ENCODE measurements at regions not wholly inside any gene's neighbourhood (a gene's known extent, or its start where the extent isn't known, plus 50 kb on each side); places are given as distances from the start of the nearest gene placed in this dataset.

GRCh38 chr4:64822405-64822804, 413.2 kb upstream of the TECRL start:
- TF ChIP-seq CEBPB (IDR thresholded peaks at IDR 0.05; ENCODE audit: low read depth) (no peak), CBX3 (IDR thresholded peaks at IDR 0.05; ENCODE audit: low read depth) (no peak), FOSL1 (IDR thresholded peaks at IDR 0.05; ENCODE audit: low read depth) (no peak), SRF (IDR thresholded peaks at IDR 0.05; ENCODE audit: low read depth) (no peak), EZH2 (IDR thresholded peaks at IDR 0.05) (no peak), EGR1 (IDR thresholded peaks at IDR 0.05; ENCODE audit: low read depth) (no peak)
- TF ChIP-seq, protein P1, sequence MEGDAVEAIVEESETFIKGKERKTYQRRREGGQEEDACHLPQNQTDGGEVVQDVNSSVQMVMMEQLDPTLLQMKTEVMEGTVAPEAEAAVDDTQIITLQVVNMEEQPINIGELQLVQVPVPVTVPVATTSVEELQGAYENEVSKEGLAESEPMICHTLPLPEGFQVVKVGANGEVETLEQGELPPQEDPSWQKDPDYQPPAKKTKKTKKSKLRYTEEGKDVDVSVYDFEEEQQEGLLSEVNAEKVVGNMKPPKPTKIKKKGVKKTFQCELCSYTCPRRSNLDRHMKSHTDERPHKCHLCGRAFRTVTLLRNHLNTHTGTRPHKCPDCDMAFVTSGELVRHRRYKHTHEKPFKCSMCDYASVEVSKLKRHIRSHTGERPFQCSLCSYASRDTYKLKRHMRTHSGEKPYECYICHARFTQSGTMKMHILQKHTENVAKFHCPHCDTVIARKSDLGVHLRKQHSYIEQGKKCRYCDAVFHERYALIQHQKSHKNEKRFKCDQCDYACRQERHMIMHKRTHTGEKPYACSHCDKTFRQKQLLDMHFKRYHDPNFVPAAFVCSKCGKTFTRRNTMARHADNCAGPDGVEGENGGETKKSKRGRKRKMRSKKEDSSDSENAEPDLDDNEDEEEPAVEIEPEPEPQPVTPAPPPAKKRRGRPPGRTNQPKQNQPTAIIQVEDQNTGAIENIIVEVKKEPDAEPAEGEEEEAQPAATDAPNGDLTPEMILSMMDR (IDR thresholded peaks at IDR 0.05 in 2 of 3, conservative IDR thresholded peaks at IDR 0.05 in 1 of 3; ENCODE audit: borderline replicate concordance in 1 of 3, insufficient read depth in 1 of 3, low read depth in 2 of 3, low read length in 2 of 3): no peak
- no peaks in the 10 kb centered on the region for H3K27me3 ChIP-seq (ENCODE audit: insufficient read depth, low read length)
- RAD21 ChIA-PET (ENCODE audit: low non-redundant PET in 1 of 2, low total read pairs in 2 of 2, uncharacterized antibody in 2 of 2, unreplicated experiment in 2 of 2): no interaction called here
- POLR2A ChIA-PET: no interaction called here
- H3K4me1 ChIP-seq (ENCODE audit: control insufficient read depth in 1 of 2, insufficient read depth in 2 of 2, low read length in 2 of 2): no peaks in the 10 kb centered on the region
- DNase-seq (ENCODE audit: low read depth, low spot score): no peak
- H3K9me2 ChIP-seq (ENCODE audit: insufficient read depth): no peaks in the 10 kb centered on the region
- no peak overlapping the region for H2AFZ ChIP-seq (ENCODE audit: low read depth, low read length, poor library complexity, severe bottlenecking)
- intact Hi-C loops (cut with micrococcal nuclease): no loop called here
- H3K36me3 ChIP-seq (ENCODE audit: control insufficient read depth in 1 of 2, insufficient read depth in 2 of 2, low read length in 2 of 2): no peaks in the 10 kb centered on the region
- no TSS peak for BruUV-seq (replicated peaks)
- ATAC-seq: no peak
- H3K9me3 ChIP-seq (ENCODE audit: control insufficient read depth in 1 of 2, insufficient read depth in 1 of 2, low read depth in 1 of 2, low read length in 2 of 2): peaks cover 0 to 22% of the 10 kb centered on the region in 2 experiments; a peak in 3 of 4 replicates
- CTCF ChIA-PET: no interaction called here
- no peaks in the 10 kb centered on the region; the same call in 1 of the 2 replicates for H4K20me1 ChIP-seq (ENCODE audit: insufficient read depth)
- H3K4me2 ChIP-seq (ENCODE audit: low read length): no peak overlapping the region
- H3K27ac ChIP-seq (ENCODE audit: low read depth, low read length): no peak overlapping the region
- H3K4me3 ChIP-seq (replicated peaks in 1 of 2; ENCODE audit: low read depth in 1 of 2, low read length in 2 of 2): no peak overlapping the region
- H3K9ac ChIP-seq (ENCODE audit: low read length): no peak overlapping the region
- H3K79me2 ChIP-seq (ENCODE audit: insufficient read depth, low read length): no peaks in the 10 kb centered on the region

- Histone ChIP-seq H3K27ac (ENCODE audit: low read depth, low read length) (no peak overlapping the region), H3K9me3 (ENCODE audit: control insufficient read depth in 1 of 2, insufficient read depth in 1 of 2, low read depth in 1 of 2, low read length in 2 of 2) (peaks cover 1 to 23% of the 10 kb centered on the region in 2 experiments; a peak in 3 of 4 replicates), H4K20me1 (ENCODE audit: insufficient read depth) (no peaks in the 10 kb centered on the region; the same call in 1 of the 2 replicates), H3K79me2 (ENCODE audit: insufficient read depth, low read length) (no peaks in the 10 kb centered on the region), H3K4me3 (replicated peaks in 1 of 2; ENCODE audit: low read depth in 1 of 2, low read length in 2 of 2) (no peak overlapping the region), H3K9ac (ENCODE audit: low read length) (no peak overlapping the region), H3K36me3 (ENCODE audit: control insufficient read depth in 1 of 2, insufficient read depth in 2 of 2, low read length in 2 of 2) (no peaks in the 10 kb centered on the region), H2AFZ (ENCODE audit: low read depth, low read length, poor library complexity, severe bottlenecking) (no peak overlapping the region), H3K4me1 (ENCODE audit: control insufficient read depth in 1 of 2, insufficient read depth in 2 of 2, low read length in 2 of 2) (no peaks in the 10 kb centered on the region), H3K4me2 (ENCODE audit: low read length) (no peak overlapping the region), H3K27me3 (ENCODE audit: insufficient read depth, low read length) (no peaks in the 10 kb centered on the region), H3K9me2 (ENCODE audit: insufficient read depth) (no peaks in the 10 kb centered on the region)
- BruUV-seq (replicated peaks): no TSS peak
- ChIA-PET POLR2A (no interaction called here), RAD21 (ENCODE audit: low non-redundant PET in 1 of 2, low total read pairs in 2 of 2, uncharacterized antibody in 2 of 2, unreplicated experiment in 2 of 2) (no interaction called here), CTCF (no interaction called here)
- DNase-seq (ENCODE audit: low read depth, low spot score) (no peak), ATAC-seq (no peak)
- intact Hi-C loops (cut with micrococcal nuclease): no loop called here
- no peak for TF ChIP-seq POLR2A (IDR thresholded peaks at IDR 0.05; ENCODE audit: borderline replicate concordance, extremely low read depth, insufficient read depth, insufficient read length)
- no peak for TF ChIP-seq EGR1 (IDR thresholded peaks at IDR 0.05; ENCODE audit: low read depth)
- no peak for TF ChIP-seq ELF1 (IDR thresholded peaks at IDR 0.05; ENCODE audit: borderline replicate concordance, low read depth)
- no peak for TF ChIP-seq ZBTB33 (IDR thresholded peaks at IDR 0.05; ENCODE audit: extremely low read depth, insufficient replicate concordance, low read length)
- TF ChIP-seq JUND (IDR thresholded peaks at IDR 0.05): no peak
- no peak for TF ChIP-seq REST (IDR thresholded peaks at IDR 0.05; ENCODE audit: low read depth)
These were observed 412.1 kb upstream of the TECRL start for GRCh38 chr4:64821219-64821976.

Measured in HCT116 (cell line).